H9 (cell line): ENCODE measurements at regions not wholly inside any gene's neighbourhood (a gene's known extent, or its start where the extent isn't known, plus 50 kb on each side); places are given as distances from the start of the nearest gene placed in this dataset.

Experiments
- DNase-seq: peaks from one replicate; pipeline ENCODE4 v3.0.0-alpha.2; 2017
- H2AFZ ChIP-seq: one replicate; pipeline ENCODE4 v1.6.1; 2013; ENCODE audit warnings: mild to moderate bottlenecking, low read length, control low read depth, moderate library complexity
- H2AK5ac ChIP-seq: 2 replicates; pipeline ENCODE4 v1.6.1; 2013; ENCODE audit warnings: low read length, control low read depth, mixed read lengths; ENCODE audit not compliant: insufficient read length
- H2BK120ac ChIP-seq: one replicate; pipeline ENCODE4 v1.6.1; 2013; ENCODE audit warnings: low read depth, mild to moderate bottlenecking, low read length, control low read depth, inconsistent platforms; ENCODE audit not compliant: poor library complexity, severe bottlenecking
- H2BK12ac ChIP-seq: 2 replicates; pipeline ENCODE4 v1.6.1; 2013; ENCODE audit warnings: low read length, control low read depth, mixed read lengths, low read depth; ENCODE audit not compliant: insufficient read length
- H2BK15ac ChIP-seq: 2 replicates; pipeline ENCODE4 v1.6.1; 2013; ENCODE audit warnings: low read depth, low read length, control low read depth
- H2BK20ac ChIP-seq: one replicate; pipeline ENCODE4 v1.6.1; 2013; ENCODE audit warnings: low read depth, mild to moderate bottlenecking, low read length, control low read depth, inconsistent platforms; ENCODE audit not compliant: poor library complexity, severe bottlenecking
- H2BK5ac ChIP-seq: 2 replicates; pipeline ENCODE4 v1.6.1; 2013; ENCODE audit warnings: low read length, control low read depth, mixed read lengths; ENCODE audit not compliant: insufficient read length
- H3K14ac ChIP-seq: 2 replicates; pipeline ENCODE4 v1.6.1; 2013; ENCODE audit warnings: low read length, control low read depth; ENCODE audit not compliant: insufficient read depth
- H3K18ac ChIP-seq: 2 replicates; pipeline ENCODE4 v1.6.1; 2013; ENCODE audit warnings: low read depth, mild to moderate bottlenecking, mixed read lengths, low read length, control low read depth; ENCODE audit not compliant: insufficient read length
- H3K23ac ChIP-seq: 2 replicates; pipeline ENCODE4 v1.6.1; 2013; ENCODE audit warnings: low read length, control low read depth, mixed read lengths, low read depth; ENCODE audit not compliant: insufficient read length
- H3K23me2 ChIP-seq: 2 replicates; pipeline ENCODE4 v1.6.1; 2013; ENCODE audit warnings: low read depth, mild to moderate bottlenecking, mixed read lengths, low read length, control low read depth; ENCODE audit not compliant: insufficient read length, poor library complexity, severe bottlenecking
- H3K27ac ChIP-seq: 2 replicates; pipeline ENCODE4 v1.5.1; 2013; ENCODE audit warnings: low read length, control low read depth, mixed read lengths, low read depth; ENCODE audit not compliant: insufficient read length
- H3K27me3 ChIP-seq: 2 replicates; pipeline ENCODE4 v1.6.1; 2013; ENCODE audit warnings: low read length, control low read depth, inconsistent platforms; ENCODE audit not compliant: insufficient read depth
- H3K4ac ChIP-seq: 2 replicates; pipeline ENCODE4 v1.6.1; 2013; ENCODE audit warnings: low read depth, mild to moderate bottlenecking, control low read depth, inconsistent platforms, low read length, moderate library complexity
- H3K4me1 ChIP-seq: 2 replicates; pipeline ENCODE4 v1.6.1; 2013; ENCODE audit warnings: low read length, control low read depth, inconsistent platforms; ENCODE audit not compliant: insufficient read depth
- H3K4me2 ChIP-seq: 2 replicates; pipeline ENCODE4 v1.6.1; 2013; ENCODE audit warnings: low read length, control low read depth, mixed read lengths; ENCODE audit not compliant: insufficient read length, insufficient read depth
- H3K56ac ChIP-seq: 2 replicates; pipeline ENCODE4 v1.6.1; 2013; ENCODE audit warnings: low read depth, mild to moderate bottlenecking, mixed read lengths, low read length, control low read depth; ENCODE audit not compliant: insufficient read length
- H3K79me1 ChIP-seq: 2 replicates; pipeline ENCODE4 v1.6.1; 2013; ENCODE audit warnings: low read depth, mild to moderate bottlenecking, moderate library complexity, low read length, control low read depth, inconsistent platforms; ENCODE audit not compliant: insufficient read depth, poor library complexity, severe bottlenecking
- H3K79me2 ChIP-seq: 2 replicates; pipeline ENCODE4 v1.6.1; 2013; ENCODE audit warnings: low read length, control low read depth, inconsistent platforms; ENCODE audit not compliant: insufficient read depth
- H3K9ac ChIP-seq: 2 replicates; pipeline ENCODE4 v1.6.1; 2013; ENCODE audit warnings: low read length, control low read depth, mixed read lengths; ENCODE audit not compliant: insufficient read length; ENCODE audit errors: extremely low read depth
- H3K9me3 ChIP-seq: one replicate; pipeline ENCODE4 v1.6.1; 2013; ENCODE audit warnings: low read depth, low read length, inconsistent platforms; ENCODE audit not compliant: control insufficient read depth
- H3T11ph ChIP-seq: one replicate; pipeline ENCODE4 v1.6.1; 2013; ENCODE audit warnings: mild to moderate bottlenecking, low read length, control low read depth, inconsistent platforms
- H4K20me1 ChIP-seq: one replicate; pipeline ENCODE4 v1.6.1; 2013; ENCODE audit not compliant: control insufficient read depth, insufficient read length, insufficient read depth
- H4K5ac ChIP-seq: 2 replicates; pipeline ENCODE4 v1.6.1; 2013; ENCODE audit warnings: low read depth, mild to moderate bottlenecking, mixed read lengths, low read length, control low read depth; ENCODE audit not compliant: insufficient read length
- H4K8ac ChIP-seq: replicated peaks from 2 replicates; pipeline ENCODE4 v1.6.1; 2013; ENCODE audit warnings: low read length, control low read depth, mixed read lengths, low read depth; ENCODE audit not compliant: insufficient read length
- H4K91ac ChIP-seq: 2 replicates; pipeline ENCODE4 v1.6.1; 2013; ENCODE audit warnings: low read depth, mild to moderate bottlenecking, moderate library complexity, mixed read lengths, low read length, control low read depth; ENCODE audit not compliant: insufficient read length
- H3K27ac Mint-ChIP-seq, 3 experiments: 2 replicates in 2 of 3; 3 replicates in 1 of 3; pipeline ENCODE4 v1.8.0; 2020 to 2021; ENCODE audit warnings: mixed read lengths in 3 of 3, mild to moderate bottlenecking in 1 of 3, moderate library complexity in 1 of 3
- H3K27me3 Mint-ChIP-seq: 2 replicates; pipeline ENCODE4 v1.8.0; 2021; ENCODE audit warnings: low read depth, mild to moderate bottlenecking, moderate library complexity, mixed read lengths
- H3K36me3 Mint-ChIP-seq, 3 experiments: 2 replicates in 2 of 3; 3 replicates in 1 of 3; pipeline ENCODE4 v1.8.0; 2020 to 2021; ENCODE audit warnings: low read depth in 3 of 3, mixed read lengths in 3 of 3; ENCODE audit not compliant: insufficient read depth in 1 of 3
- H3K4me1 Mint-ChIP-seq, 2 experiments: 2 replicates each; pipeline ENCODE4 v1.8.0; 2020; ENCODE audit warnings: mixed read lengths in 2 of 2
- H3K4me3 Mint-ChIP-seq, 2 experiments: 2 replicates in 1 of 2; 3 replicates in 1 of 2; pipeline ENCODE4 v1.8.0; 2020 to 2021; ENCODE audit warnings: mild to moderate bottlenecking in 2 of 2, mixed read lengths in 2 of 2, moderate library complexity in 1 of 2
- H3K9me3 Mint-ChIP-seq, 2 experiments: 2 replicates in 1 of 2; 3 replicates in 1 of 2; pipeline ENCODE4 v1.8.0; 2020; ENCODE audit warnings: mild to moderate bottlenecking in 2 of 2, mixed read lengths in 2 of 2, moderate library complexity in 1 of 2
- WGBS: extraction: QIAGEN DNeasy Blood & Tissue Kit; methylation state at CpG from one replicate; pipeline ENCODE4 v1.1.7; 2013; ENCODE audit warnings: missing lambda C conversion rate, low lambda C conversion rate, mixed read lengths; ENCODE audit not compliant: insufficient read length; ENCODE audit errors: extremely low coverage; 5-methylcytosine and 5-hydroxymethylcytosine counted together
- TF ChIP-seq, protein P1 (sequence below): fragments of 200-600 bp; sonication (generic); conservative IDR thresholded peaks from 3 replicates; pipeline ENCODE4 v1.8.0; 2021; ENCODE audit warnings: antibody characterized with exemption, mild to moderate bottlenecking

DNA sequence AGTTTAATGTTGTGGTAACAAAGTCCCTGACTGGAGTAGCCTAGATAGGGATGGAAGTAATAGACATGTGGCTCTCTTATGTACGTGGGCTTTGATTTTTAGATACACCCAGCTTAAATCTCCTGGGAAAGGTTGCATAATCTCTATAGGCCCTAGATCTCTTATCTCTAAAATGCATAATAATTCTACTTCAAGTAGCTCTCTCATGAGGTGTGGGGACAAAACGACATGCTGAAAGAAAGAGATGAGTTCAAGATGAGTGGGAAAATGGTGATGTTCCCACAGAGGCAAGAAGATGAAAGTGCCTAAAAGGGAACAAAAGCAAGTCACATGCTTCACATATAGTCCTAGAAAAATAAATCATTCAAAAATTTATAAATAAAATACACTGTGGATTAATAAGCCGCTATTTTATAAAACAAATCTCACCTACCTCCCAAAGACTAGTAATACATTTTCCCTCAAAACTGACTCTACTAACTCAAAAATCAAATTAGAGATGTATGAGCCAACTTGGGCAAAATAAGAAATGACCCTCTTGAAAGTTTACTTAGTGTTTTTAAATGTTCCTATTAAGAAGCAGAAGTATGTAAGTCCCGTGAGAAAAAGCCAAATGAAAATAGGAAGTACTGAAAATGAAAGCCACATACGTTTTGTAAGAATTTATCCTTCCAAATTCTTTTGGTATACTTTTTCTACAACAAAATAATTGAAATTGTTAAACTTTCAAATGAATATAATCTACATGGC is 148.2 kb upstream of the ITGA4 start:
- TF ChIP-seq, protein P1, sequence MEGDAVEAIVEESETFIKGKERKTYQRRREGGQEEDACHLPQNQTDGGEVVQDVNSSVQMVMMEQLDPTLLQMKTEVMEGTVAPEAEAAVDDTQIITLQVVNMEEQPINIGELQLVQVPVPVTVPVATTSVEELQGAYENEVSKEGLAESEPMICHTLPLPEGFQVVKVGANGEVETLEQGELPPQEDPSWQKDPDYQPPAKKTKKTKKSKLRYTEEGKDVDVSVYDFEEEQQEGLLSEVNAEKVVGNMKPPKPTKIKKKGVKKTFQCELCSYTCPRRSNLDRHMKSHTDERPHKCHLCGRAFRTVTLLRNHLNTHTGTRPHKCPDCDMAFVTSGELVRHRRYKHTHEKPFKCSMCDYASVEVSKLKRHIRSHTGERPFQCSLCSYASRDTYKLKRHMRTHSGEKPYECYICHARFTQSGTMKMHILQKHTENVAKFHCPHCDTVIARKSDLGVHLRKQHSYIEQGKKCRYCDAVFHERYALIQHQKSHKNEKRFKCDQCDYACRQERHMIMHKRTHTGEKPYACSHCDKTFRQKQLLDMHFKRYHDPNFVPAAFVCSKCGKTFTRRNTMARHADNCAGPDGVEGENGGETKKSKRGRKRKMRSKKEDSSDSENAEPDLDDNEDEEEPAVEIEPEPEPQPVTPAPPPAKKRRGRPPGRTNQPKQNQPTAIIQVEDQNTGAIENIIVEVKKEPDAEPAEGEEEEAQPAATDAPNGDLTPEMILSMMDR, result no peak
- no peaks in the 10 kb centered on the region for H3K9me3 ChIP-seq
- DNase-seq, result no peak

More for the DNA sequence above, 148.2 kb upstream of the ITGA4 start:
- Histone ChIP-seq H2BK120ac (no peak overlapping the region), H4K5ac (no peak overlapping the region), H3K9ac (no peak overlapping the region), H4K91ac (no peak overlapping the region), H3K56ac (no peak overlapping the region), H4K20me1 (no peaks in the 10 kb centered on the region), H3K27me3 (no peaks in the 10 kb centered on the region), H2AK5ac (no peak overlapping the region), H2BK5ac (no peak overlapping the region), H3K18ac (no peak overlapping the region), H3K23me2 (no peaks in the 10 kb centered on the region), H3K79me2 (no peaks in the 10 kb centered on the region), H2BK15ac (no peak overlapping the region), H3K14ac (no peak overlapping the region), H4K8ac (no peak overlapping the region), H3T11ph (no peak overlapping the region), H3K23ac (no peak overlapping the region), H2BK20ac (no peak overlapping the region), H2BK12ac (no peak overlapping the region), H3K27ac (no peak overlapping the region), H3K4ac (no peak overlapping the region), H2AFZ (no peak overlapping the region), H3K4me2 (no peak overlapping the region), H3K4me1 (no peaks in the 10 kb centered on the region), H3K79me1 (no peaks in the 10 kb centered on the region)
- no peak overlapping the region for H3K4me3 Mint-ChIP-seq
- peaks cover 7 to 8% of the 10 kb centered on the region in 2 experiments for H3K4me1 Mint-ChIP-seq
- no peaks in the 10 kb centered on the region for H3K36me3 Mint-ChIP-seq
- WGBS, result no CpG with 5 or more reads among the region's 5 CpGs
- H3K27ac Mint-ChIP-seq, result no peak overlapping the region
- H3K9me3 Mint-ChIP-seq, result no peaks in the 10 kb centered on the region
- no peaks in the 10 kb centered on the region for H3K27me3 Mint-ChIP-seq
